Stomach (tissue), 4 donors: ENCODE measurements at regions not wholly inside any gene's neighbourhood (a gene's known extent, or its start where the extent isn't known, plus 50 kb on each side); places are given as distances from the start of the nearest gene placed in this dataset.

Source experiments
- CTCF ChIP-seq, 7 experiments: fragments of 450-650 bp in 4 of 7; fragments of 200-600 bp in 3 of 7; sonication (generic) in 3 of 7; IDR thresholded peaks; one replicate each; pipeline ENCODE4 v1.5.1; 2016 to 2019; ENCODE audit warnings: antibody characterized with exemption in 7 of 7, control low read depth in 2 of 7, mild to moderate bottlenecking in 1 of 7
- EP300 ChIP-seq: sonication (generic); formaldehyde crosslinking; IDR thresholded peaks from one replicate; pipeline ENCODE4 v1.6.1; 2017; ENCODE audit warnings: antibody characterized with exemption

GRCh38 chrX:56661193-56661592, 67.8 kb upstream of the NBDY start:
- TF ChIP-seq EP300 (no peak), CTCF (IDR thresholded peaks at IDR 0.05) (no peak)
